Inferior parietal cortex (tissue), 1 donor: ENCODE measurements at regions not wholly inside any gene's neighbourhood (a gene's known extent, or its start where the extent isn't known, plus 50 kb on each side); places are given as distances from the start of the nearest gene placed in this dataset.

Experiments used
- DNase-seq: peaks from one replicate; pipeline ENCODE4 v3.0.0-alpha.2; 2016; ENCODE audit errors: extremely low spot score

DNA sequence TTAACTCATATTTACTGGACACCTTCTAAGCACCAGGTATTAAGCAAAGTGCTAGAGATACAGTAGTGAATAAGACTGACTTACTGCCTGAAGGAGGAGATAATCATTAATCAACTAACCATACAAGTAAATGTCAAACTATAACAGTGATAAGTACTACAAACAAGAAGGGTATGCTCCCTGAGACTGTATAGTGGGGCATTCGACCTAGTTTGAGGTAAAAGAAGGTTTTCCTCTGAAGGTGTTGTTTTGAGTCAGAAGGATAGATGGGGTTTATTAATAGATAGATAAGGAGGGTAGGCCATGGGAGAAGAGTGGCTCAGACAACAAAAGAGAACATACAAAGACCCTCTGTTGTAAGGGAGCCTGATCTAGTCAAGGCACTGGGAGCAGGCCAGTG lies 105.4 kb downstream of the DDIT4L start:
- no peak for DNase-seq

DNA sequence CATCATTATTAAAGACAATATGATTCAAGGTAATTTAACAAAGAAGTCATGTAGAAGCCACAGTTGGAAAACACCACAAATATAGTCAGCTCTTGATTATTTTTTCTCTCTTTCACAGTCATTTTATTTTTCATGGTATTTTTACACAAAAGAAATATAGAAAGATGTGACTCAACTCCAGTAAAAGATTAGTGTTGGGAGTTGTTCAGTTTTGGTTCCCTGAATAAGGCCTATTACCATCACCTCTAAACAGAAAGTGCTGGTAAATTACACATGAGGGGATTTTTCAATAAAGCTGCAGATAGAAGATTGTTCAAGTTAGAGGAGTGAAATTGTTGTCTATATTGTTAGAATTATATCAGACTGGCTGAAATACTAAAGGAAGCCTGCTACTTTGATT lies 107.0 kb downstream of the DDIT4L start:
- no peak for DNase-seq

GRCh38 chr4:100082852-100083251 lies 107.4 kb downstream of the DDIT4L start:
- DNase-seq: no peak

- no peak for DNase-seq
These were observed 108.8 kb downstream of the DDIT4L start for GRCh38 chr4:100081491-100081890.

DNA sequence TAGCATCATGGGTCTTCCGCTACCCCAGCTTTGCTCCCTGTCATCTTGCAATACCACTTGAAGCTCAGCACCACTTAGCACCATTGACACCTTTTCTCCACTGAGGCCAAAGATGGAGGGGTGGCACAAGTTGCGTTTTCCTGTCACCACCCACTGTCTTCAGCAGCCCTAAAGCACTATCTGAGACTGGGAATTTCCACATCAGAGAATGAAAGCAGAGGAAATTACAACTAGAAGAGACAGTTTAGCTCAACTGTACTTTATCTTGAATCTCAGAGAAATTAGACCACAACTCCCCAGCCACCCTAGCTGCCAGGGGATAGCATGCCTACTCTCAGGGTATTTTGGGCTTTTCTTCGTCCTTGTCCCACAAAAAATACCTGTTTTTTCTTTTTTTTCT lies 111.0 kb downstream of the DDIT4L start:
- DNase-seq: no peak

DNA sequence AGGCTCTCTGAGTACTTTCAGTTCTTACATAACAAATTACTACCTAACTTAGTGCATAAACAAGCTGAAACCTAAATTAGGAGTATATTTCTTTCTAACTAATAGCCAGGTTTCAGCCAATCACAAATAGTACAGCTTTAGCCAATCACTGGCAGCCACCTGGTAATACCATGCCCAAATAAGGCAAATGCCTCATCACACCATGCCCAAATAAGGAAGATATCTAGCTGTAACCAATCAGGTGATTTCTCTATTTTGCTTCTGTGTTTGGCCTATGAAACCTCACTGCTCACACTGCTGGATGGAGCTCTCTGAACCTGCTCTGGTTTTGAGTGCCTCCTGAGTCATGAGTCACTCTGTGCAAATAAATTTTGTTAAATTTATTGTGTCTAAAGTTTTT lies 113.5 kb downstream of the DDIT4L start:
- no peak for DNase-seq

GRCh38 chr4:100075486-100076270 lies 114.6 kb downstream of the DDIT4L start:
- DNase-seq: no peak

DNA sequence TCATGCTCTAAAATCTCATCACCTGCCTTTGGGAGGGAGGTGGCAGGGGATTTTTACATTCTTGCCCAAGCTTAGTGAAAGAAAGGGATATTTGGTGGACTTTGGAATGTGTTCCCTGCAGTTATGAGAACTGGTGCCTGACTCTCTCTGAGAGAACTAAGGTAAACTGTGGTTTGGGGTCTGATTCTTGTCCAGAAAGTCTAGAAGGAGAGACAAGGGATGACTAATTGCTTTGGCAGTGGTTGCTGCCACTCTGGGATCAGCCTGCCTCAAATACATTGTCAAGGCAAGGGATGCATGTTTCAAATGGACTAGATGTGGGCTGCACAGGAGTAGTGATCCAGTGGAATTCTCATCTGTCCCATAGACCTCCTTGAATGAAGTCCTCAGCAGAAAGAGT lies 115.2 kb downstream of the DDIT4L start:
- no peak for DNase-seq

DNA sequence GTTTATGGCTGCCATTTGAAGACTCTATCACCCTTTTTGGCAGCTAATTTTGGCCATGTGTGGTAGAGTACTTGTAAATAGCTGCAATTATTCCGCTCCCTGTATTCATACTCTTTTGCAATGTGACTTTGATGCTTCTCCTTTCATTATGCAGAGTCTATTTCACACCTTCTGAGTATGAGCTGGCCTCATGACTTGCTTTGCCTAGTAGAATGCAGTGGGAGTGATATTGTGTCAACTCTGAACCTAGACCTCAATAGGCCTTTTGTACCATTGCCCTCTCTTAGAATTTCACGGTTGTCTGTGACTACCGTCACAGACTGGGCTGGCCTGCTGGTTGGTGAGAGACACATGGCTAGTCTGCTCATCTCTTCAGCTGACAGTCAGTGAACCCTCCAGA lies 118.8 kb downstream of the DDIT4L start:
- no peak for DNase-seq

- no peak for DNase-seq
These were observed 119.4 kb downstream of the DDIT4L start for GRCh38 chr4:100070868-100071267.

DNA sequence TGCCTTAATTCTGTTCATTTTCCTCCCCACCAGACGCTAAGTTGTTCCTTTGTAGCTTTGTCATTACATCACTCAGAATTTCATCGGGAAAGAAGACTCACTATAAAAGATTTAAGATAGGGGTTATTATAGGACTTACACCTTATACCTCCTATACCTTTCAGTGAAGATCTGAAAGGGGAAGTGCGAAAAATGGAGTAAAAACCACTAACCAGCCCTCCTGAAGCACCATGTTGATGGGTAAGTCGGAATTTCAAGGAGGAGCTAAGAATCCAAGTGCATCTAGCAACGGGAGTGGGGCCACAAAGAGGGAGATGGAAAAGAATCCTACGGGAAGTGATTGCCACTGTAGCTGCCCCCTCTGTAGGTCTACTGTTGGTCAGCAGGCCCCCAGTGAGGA lies 119.1 kb upstream of the H2AZ1 start:
- DNase-seq: no peak

DNA sequence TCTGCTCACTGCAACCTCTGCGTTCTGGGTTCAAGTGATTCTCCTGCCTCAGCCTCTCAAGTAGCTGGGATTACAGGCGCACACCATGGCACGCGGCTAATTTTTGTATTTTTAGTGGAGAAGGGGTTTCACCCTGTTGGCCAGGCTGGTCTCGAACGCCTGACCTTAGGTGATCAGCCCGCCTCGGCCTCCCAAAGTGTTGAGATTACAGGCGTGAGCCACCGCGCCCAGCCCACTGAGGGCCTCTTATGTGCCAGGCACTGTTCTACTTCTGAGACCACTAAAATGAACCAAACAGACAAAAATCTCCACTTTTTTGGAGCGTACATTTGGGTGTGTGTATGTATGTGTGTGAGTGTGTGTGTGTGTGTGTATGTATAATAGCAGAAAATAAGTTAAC lies 117.2 kb upstream of the H2AZ1 start:
- no peak for DNase-seq

GRCh38 chr4:100063355-100063754 lies 113.3 kb upstream of the H2AZ1 start:
- DNase-seq: no peak

DNA sequence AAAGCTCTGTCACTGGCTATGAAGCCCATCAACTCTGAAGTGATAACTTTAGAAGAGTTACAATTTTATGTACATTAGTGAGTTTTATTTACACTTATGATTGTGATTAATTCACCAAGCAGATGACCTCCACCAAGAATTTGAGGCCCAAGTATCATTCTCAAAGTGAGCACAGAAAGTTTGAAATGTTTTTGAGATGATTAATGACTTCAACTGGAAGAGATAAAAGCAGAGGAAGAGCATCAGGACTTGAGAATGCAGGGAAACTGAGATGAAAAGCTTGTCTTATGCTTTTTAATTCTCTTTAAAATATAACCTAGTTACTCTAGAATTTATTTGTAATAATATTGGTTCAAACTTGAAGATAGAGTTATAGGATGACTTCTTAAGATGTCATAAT lies 112.8 kb upstream of the H2AZ1 start:
- no peak for DNase-seq

DNA sequence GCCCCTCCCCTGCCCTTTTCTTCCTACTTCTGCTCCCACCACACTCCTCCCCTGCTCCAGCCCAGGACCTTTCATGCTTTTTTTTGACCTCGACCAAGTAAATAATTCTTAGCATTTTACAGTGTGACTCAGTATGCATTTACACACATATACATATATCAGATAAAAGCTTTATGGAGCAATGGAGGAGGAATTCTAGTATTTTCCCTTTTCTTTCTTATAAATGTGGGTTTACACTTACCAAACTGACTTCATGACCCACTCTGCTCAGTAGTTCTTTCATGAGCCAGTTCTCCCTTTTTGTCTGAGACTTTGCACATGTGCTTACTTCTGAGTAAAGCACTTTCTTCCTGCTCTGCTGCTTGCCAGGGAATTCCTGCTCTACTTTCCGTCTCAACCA lies 111.8 kb upstream of the H2AZ1 start:
- no peak for DNase-seq

GRCh38 chr4:100060765-100061416 lies 110.8 kb upstream of the H2AZ1 start:
- DNase-seq: no peak

DNA sequence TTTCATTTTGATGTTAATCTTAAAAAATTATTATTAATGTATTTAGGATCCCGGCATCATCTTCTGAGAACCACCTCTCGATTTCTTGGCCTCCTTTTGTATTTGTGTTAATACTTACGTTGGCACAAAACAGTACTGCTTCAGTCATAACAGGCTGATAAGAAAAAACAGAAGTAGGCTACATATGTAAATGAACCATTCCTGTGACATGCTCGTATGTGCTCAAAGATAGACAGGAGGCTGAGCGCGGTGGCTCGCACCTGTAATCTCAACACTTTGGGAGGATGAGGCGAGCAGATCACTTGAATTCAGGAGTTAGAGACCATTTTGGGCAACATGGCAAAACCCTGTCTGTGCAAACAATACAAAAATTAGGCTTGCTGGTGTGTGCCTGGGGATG lies 109.4 kb upstream of the H2AZ1 start:
- DNase-seq: no peak

- no peak for DNase-seq
These were observed 106.6 kb upstream of the H2AZ1 start for GRCh38 chr4:100056701-100057100.

GRCh38 chr4:100054071-100054470 lies 104.0 kb upstream of the H2AZ1 start:
- no peak for DNase-seq

GRCh38 chr4:100049872-100050271 lies 99.8 kb upstream of the H2AZ1 start:
- no peak for DNase-seq

DNA sequence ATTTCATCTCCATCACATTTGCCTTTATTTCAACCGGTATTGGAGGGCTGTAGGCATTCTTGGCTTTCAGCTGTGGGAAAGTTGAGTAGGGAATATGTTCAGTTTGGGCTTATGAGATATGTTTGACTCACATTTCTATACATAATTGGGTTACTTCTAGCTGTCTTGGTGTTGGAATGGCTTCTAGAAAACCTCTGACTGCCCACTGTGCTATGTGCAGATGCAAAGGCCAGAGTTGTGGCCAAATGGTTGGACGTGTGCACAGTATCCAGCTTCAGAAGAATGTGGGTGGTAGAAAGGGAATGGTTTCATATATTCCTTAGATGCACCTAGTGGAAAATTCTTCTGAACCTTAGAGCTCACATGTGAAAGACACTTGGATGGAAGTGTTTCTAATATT lies 92.6 kb upstream of the H2AZ1 start:
- DNase-seq: no peak

- no peak for DNase-seq
These were observed 92.2 kb upstream of the H2AZ1 start for GRCh38 chr4:100042235-100042634.

- no peak for DNase-seq
These were observed 91.6 kb upstream of the H2AZ1 start for GRCh38 chr4:100041646-100042045.
